ENCODE measurements at regions not wholly inside any gene's neighbourhood (a gene's known extent, or its start where the extent isn't known, plus 50 kb on each side); places are given as distances from the start of the nearest gene placed in this dataset.

GRCh38 chr9:81146684-81147337 is 542.5 kb downstream of the TLE1 start:
- Histone ChIP-seq H3K9me3 (ENCODE audit: insufficient read depth, low read depth, low read length) (peaks cover 5% of the 10 kb centered on the region; the same call in 1 of the 2 replicates), H3K4me3 (ENCODE audit: low read length) (no peak overlapping the region), H3K27me3 (ENCODE audit: insufficient read depth, low read length) (no peaks in the 10 kb centered on the region), H3K36me3 (ENCODE audit: insufficient read depth, low read depth, low read length) (no peaks in the 10 kb centered on the region), H3K27ac (ENCODE audit: low read length) (no peak overlapping the region), H3K9ac (ENCODE audit: low read depth, low read length) (no peak overlapping the region), H3K4me1 (ENCODE audit: insufficient read depth, low read length) (no peaks in the 10 kb centered on the region)

DNA sequence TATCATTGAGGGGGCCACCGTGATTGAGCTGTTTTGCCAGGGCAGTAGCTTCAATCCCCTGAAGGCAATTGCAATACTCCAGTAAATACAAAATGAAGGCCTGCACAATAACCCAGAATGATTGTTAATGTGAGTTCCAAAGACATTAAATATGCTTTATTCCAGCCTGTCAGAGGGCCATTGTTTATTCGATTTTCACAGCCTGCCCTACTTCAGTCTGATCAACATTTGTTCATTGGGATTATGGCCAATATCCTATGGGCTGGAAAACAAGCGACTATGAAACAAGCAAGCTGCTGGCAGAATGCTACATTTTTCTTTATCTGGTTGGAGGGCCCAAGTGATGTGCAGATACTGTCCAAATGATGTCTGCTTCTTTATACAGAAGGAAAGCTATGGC is 543.1 kb downstream of the TLE1 start:
- no peak overlapping the region for H3K4me3 ChIP-seq (ENCODE audit: low read length)
- no peaks in the 10 kb centered on the region for H3K4me1 ChIP-seq (ENCODE audit: insufficient read depth, low read length)
- no peaks in the 10 kb centered on the region for H3K27me3 ChIP-seq (ENCODE audit: insufficient read depth, low read length)
- no peaks in the 10 kb centered on the region for H3K36me3 ChIP-seq (ENCODE audit: insufficient read depth, low read depth, low read length)
- no peak overlapping the region for H3K27ac ChIP-seq (ENCODE audit: low read length)
- H3K9ac ChIP-seq (ENCODE audit: low read depth, low read length): no peak overlapping the region
- H3K9me3 ChIP-seq (ENCODE audit: insufficient read depth, low read depth, low read length): peaks cover 5% of the 10 kb centered on the region; the same call in 1 of the 2 replicates

DNA sequence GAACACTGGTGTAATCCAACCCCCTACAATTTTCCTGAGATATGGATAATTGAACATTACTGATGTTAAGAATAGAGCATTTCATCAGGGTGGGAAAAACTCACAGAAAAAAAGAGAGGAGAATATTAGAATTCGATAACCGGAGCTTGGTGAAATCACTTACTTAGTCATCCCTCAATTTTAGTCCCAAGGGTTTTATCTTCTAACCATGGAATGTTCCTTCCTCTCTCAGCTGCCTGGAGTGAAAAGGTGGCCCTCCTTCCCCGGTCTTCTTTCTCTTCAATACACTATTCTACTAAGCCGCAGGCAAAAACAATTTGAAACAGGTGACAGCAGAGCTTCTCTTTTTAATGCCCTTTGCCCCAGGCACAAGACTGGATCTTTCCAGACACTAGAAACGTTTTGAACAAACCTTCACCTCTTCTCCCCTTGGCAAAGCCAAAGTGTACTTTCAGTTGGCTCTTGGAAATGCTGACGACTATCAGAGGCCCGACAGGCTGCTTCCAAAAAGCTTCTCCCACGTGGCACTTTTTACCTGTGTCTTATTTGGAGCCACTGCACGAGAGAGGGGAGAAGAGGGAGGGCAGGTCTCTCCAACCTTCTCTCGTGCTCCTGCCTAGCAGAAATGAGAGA is 543.9 kb downstream of the TLE1 start:
- H3K36me3 ChIP-seq (ENCODE audit: insufficient read depth, low read depth, low read length): no peaks in the 10 kb centered on the region
- no peak overlapping the region for H3K27ac ChIP-seq (ENCODE audit: low read length)
- no peaks in the 10 kb centered on the region for H3K4me1 ChIP-seq (ENCODE audit: insufficient read depth, low read length)
- H3K9ac ChIP-seq (ENCODE audit: low read depth, low read length): no peak overlapping the region
- H3K4me3 ChIP-seq (ENCODE audit: low read length): no peak overlapping the region
- H3K9me3 ChIP-seq (ENCODE audit: insufficient read depth, low read depth, low read length): peaks cover 5% of the 10 kb centered on the region; the same call in 1 of the 2 replicates
- no peaks in the 10 kb centered on the region for H3K27me3 ChIP-seq (ENCODE audit: insufficient read depth, low read length)

DNA sequence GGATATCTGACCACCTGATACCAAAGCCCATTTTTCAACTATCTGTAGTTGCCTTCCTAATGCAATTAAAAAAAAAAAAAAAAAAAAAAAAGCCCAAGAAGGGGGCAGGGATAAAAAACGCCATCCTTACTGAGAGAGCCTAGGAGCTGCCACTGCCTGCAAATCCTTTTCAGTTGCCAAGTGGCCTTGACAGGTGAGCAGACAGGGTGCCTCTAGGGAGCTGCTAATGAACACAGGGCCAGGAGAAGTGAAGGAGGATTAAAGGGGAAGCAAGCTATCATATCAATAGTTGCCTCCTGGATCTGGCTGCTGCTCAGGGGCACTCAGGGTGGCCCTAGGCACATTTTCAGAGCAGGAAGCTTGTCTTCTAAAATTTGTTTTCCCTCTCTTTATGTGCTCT is 547.4 kb downstream of the TLE1 start:
- no peak overlapping the region for H3K9ac ChIP-seq (ENCODE audit: low read depth, low read length)
- no peak overlapping the region for H3K4me3 ChIP-seq (ENCODE audit: low read length)
- H3K36me3 ChIP-seq (ENCODE audit: insufficient read depth, low read depth, low read length): no peaks in the 10 kb centered on the region
- peaks cover 7% of the 10 kb centered on the region; the same call in 1 of the 2 replicates for H3K4me1 ChIP-seq (ENCODE audit: insufficient read depth, low read length)
- H3K9me3 ChIP-seq (ENCODE audit: insufficient read depth, low read depth, low read length): no peaks in the 10 kb centered on the region
- no peaks in the 10 kb centered on the region for H3K27me3 ChIP-seq (ENCODE audit: insufficient read depth, low read length)
- no peak overlapping the region for H3K27ac ChIP-seq (ENCODE audit: low read length)

- no peaks in the 10 kb centered on the region for H3K27me3 ChIP-seq (ENCODE audit: insufficient read depth, low read length)
- H3K36me3 ChIP-seq (ENCODE audit: insufficient read depth, low read depth, low read length): no peaks in the 10 kb centered on the region
- H3K4me3 ChIP-seq (ENCODE audit: low read length): no peak overlapping the region
- no peak overlapping the region for H3K9ac ChIP-seq (ENCODE audit: low read depth, low read length)
- H3K27ac ChIP-seq (ENCODE audit: low read length): no peak overlapping the region
- H3K9me3 ChIP-seq (ENCODE audit: insufficient read depth, low read depth, low read length): no peaks in the 10 kb centered on the region
- H3K4me1 ChIP-seq (ENCODE audit: insufficient read depth, low read length): peaks cover 7% of the 10 kb centered on the region; the same call in 1 of the 2 replicates
These were observed 551.3 kb downstream of the TLE1 start for GRCh38 chr9:81137976-81138568.

- Histone ChIP-seq H3K9me3 (ENCODE audit: insufficient read depth, low read depth, low read length) (no peaks in the 10 kb centered on the region), H3K36me3 (ENCODE audit: insufficient read depth, low read depth, low read length) (no peaks in the 10 kb centered on the region), H3K27ac (ENCODE audit: low read length) (no peak overlapping the region), H3K27me3 (ENCODE audit: insufficient read depth, low read length) (no peaks in the 10 kb centered on the region), H3K4me3 (ENCODE audit: low read length) (no peak overlapping the region), H3K4me1 (ENCODE audit: insufficient read depth, low read length) (no peaks in the 10 kb centered on the region), H3K9ac (ENCODE audit: low read depth, low read length) (no peak overlapping the region)
These were observed 556.6 kb downstream of the TLE1 start for GRCh38 chr9:81132796-81133195.

GRCh38 chr9:81132318-81132717 is 557.0 kb downstream of the TLE1 start:
- no peak overlapping the region for H3K4me3 ChIP-seq (ENCODE audit: low read length)
- H3K4me1 ChIP-seq (ENCODE audit: insufficient read depth, low read length): no peaks in the 10 kb centered on the region
- H3K9me3 ChIP-seq (ENCODE audit: insufficient read depth, low read depth, low read length): no peaks in the 10 kb centered on the region
- H3K9ac ChIP-seq (ENCODE audit: low read depth, low read length): no peak overlapping the region
- H3K27me3 ChIP-seq (ENCODE audit: insufficient read depth, low read length): no peaks in the 10 kb centered on the region
- H3K36me3 ChIP-seq (ENCODE audit: insufficient read depth, low read depth, low read length): no peaks in the 10 kb centered on the region
- no peak overlapping the region for H3K27ac ChIP-seq (ENCODE audit: low read length)

GRCh38 chr9:81128701-81129100 is 560.6 kb downstream of the TLE1 start:
- no peaks in the 10 kb centered on the region for H3K36me3 ChIP-seq (ENCODE audit: insufficient read depth, low read depth, low read length)
- H3K4me1 ChIP-seq (ENCODE audit: insufficient read depth, low read length): no peaks in the 10 kb centered on the region
- no peaks in the 10 kb centered on the region for H3K27me3 ChIP-seq (ENCODE audit: insufficient read depth, low read length)
- no peak overlapping the region for H3K4me3 ChIP-seq (ENCODE audit: low read length)
- no peak overlapping the region for H3K27ac ChIP-seq (ENCODE audit: low read length)
- H3K9ac ChIP-seq (ENCODE audit: low read depth, low read length): no peak overlapping the region
- H3K9me3 ChIP-seq (ENCODE audit: insufficient read depth, low read depth, low read length): no peaks in the 10 kb centered on the region

- no peaks in the 10 kb centered on the region for H3K9me3 ChIP-seq (ENCODE audit: insufficient read depth, low read depth, low read length)
- H3K4me3 ChIP-seq (ENCODE audit: low read length): no peak overlapping the region
- no peak overlapping the region for H3K9ac ChIP-seq (ENCODE audit: low read depth, low read length)
- H3K27me3 ChIP-seq (ENCODE audit: insufficient read depth, low read length): no peaks in the 10 kb centered on the region
- no peak overlapping the region for H3K27ac ChIP-seq (ENCODE audit: low read length)
- H3K4me1 ChIP-seq (ENCODE audit: insufficient read depth, low read length): no peaks in the 10 kb centered on the region
- H3K36me3 ChIP-seq (ENCODE audit: insufficient read depth, low read depth, low read length): no peaks in the 10 kb centered on the region
These were observed 563.8 kb downstream of the TLE1 start for GRCh38 chr9:81125446-81126092.

GRCh38 chr9:81123526-81123925 is 565.8 kb downstream of the TLE1 start:
- Histone ChIP-seq H3K4me1 (ENCODE audit: insufficient read depth, low read length) (no peaks in the 10 kb centered on the region), H3K36me3 (ENCODE audit: insufficient read depth, low read depth, low read length) (no peaks in the 10 kb centered on the region), H3K27me3 (ENCODE audit: insufficient read depth, low read length) (no peaks in the 10 kb centered on the region), H3K9me3 (ENCODE audit: insufficient read depth, low read depth, low read length) (no peaks in the 10 kb centered on the region), H3K4me3 (ENCODE audit: low read length) (no peak overlapping the region), H3K27ac (ENCODE audit: low read length) (no peak overlapping the region), H3K9ac (ENCODE audit: low read depth, low read length) (no peak overlapping the region)

DNA sequence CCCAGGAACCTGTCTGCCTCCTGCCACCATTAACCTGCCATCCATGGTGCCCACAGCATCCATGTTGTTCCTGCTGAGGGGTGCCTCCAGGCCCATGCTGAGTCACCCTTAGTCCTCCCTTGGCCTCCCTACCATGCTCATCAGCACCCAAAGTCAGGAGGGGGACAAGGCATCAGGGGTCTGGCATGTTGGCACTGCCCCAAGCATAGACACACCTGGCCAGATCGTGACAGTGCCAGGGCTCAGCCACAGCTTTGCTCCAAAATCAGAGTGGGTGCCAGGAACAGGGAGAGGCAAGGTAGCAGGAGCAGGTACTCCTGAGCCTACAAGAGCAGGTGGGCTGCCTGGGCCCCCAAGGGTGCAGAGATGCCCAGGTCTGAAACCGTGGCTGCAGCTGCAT is 566.6 kb downstream of the TLE1 start:
- H3K27me3 ChIP-seq (ENCODE audit: insufficient read depth, low read length): no peaks in the 10 kb centered on the region
- no peaks in the 10 kb centered on the region for H3K4me1 ChIP-seq (ENCODE audit: insufficient read depth, low read length)
- no peak overlapping the region for H3K27ac ChIP-seq (ENCODE audit: low read length)
- no peaks in the 10 kb centered on the region for H3K9me3 ChIP-seq (ENCODE audit: insufficient read depth, low read depth, low read length)
- no peak overlapping the region for H3K9ac ChIP-seq (ENCODE audit: low read depth, low read length)
- H3K36me3 ChIP-seq (ENCODE audit: insufficient read depth, low read depth, low read length): no peaks in the 10 kb centered on the region
- no peak overlapping the region for H3K4me3 ChIP-seq (ENCODE audit: low read length)

DNA sequence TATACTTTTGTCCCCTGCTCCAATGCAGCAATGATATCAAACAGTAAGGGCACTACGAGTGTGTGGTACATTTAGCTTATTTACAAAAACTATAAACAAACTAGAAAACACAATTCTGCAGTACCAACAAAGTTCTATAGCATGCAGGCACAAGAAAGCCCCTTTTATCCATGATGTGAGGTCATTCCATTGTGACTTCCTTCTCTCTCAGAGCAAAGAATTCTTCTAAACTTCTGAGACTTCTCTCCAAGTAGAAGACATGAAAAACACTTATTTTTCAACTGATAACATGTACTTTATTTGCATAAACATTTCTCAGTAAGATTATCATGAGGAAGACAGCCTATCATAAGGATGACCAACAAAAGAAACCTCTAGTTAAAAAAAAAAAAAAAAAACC is 569.8 kb downstream of the TLE1 start:
- no peaks in the 10 kb centered on the region for H3K27me3 ChIP-seq (ENCODE audit: insufficient read depth, low read length)
- no peaks in the 10 kb centered on the region for H3K36me3 ChIP-seq (ENCODE audit: insufficient read depth, low read depth, low read length)
- no peaks in the 10 kb centered on the region for H3K9me3 ChIP-seq (ENCODE audit: insufficient read depth, low read depth, low read length)
- H3K4me1 ChIP-seq (ENCODE audit: insufficient read depth, low read length): no peaks in the 10 kb centered on the region
- no peak overlapping the region for H3K9ac ChIP-seq (ENCODE audit: low read depth, low read length)
- no peak overlapping the region for H3K27ac ChIP-seq (ENCODE audit: low read length)
- H3K4me3 ChIP-seq (ENCODE audit: low read length): no peak overlapping the region

All from iPS-20b (cell line).